Stimulated activated CD4-positive, alpha-beta T cell treated with anti-CD3 and anti-CD28 coated beads, Interleukin-4, amount 100 ng/mL, for 48 hours (primary cell): ENCODE measurements at regions not wholly inside any gene's neighbourhood (a gene's known extent, or its start where the extent isn't known, plus 50 kb on each side); places are given as distances from the start of the nearest gene placed in this dataset.

Experiments
- DNase-seq, 2 donors: peaks; one replicate each; pipeline ENCODE4 v3.0.0-alpha.2; 2020; ENCODE audit warnings: low read depth in 2 of 2

GRCh38 chr17:72342627-72343527, 222.1 kb downstream of the SOX9 start:
- no peak for DNase-seq

GRCh38 chr17:72343911-72344310, 223.1 kb downstream of the SOX9 start:
- DNase-seq = no peak

GRCh38 chr17:72344613-72345012, 223.8 kb downstream of the SOX9 start:
- DNase-seq = no peak

- no peak for DNase-seq
Measured at GRCh38 chr17:72345088-72345487, 224.3 kb downstream of the SOX9 start.

GRCh38 chr17:72345536-72345935, 224.7 kb downstream of the SOX9 start:
- no peak for DNase-seq

GRCh38 chr17:72346306-72346705, 225.5 kb downstream of the SOX9 start:
- no peak for DNase-seq

- DNase-seq = no peak
Measured at GRCh38 chr17:72349011-72349410, 228.2 kb downstream of the SOX9 start.

GRCh38 chr17:72349491-72349995, 228.7 kb downstream of the SOX9 start:
- DNase-seq = no peak

GRCh38 chr17:72350073-72350472, 229.3 kb downstream of the SOX9 start:
- no peak for DNase-seq

GRCh38 chr17:72351365-72351764, 230.5 kb downstream of the SOX9 start:
- no peak for DNase-seq

GRCh38 chr17:72351884-72352346, 231.1 kb downstream of the SOX9 start:
- no peak for DNase-seq

- no peak for DNase-seq
Measured at GRCh38 chr17:72353502-72353901, 232.7 kb downstream of the SOX9 start.

GRCh38 chr17:72354071-72354470, 233.3 kb downstream of the SOX9 start:
- no peak for DNase-seq

GRCh38 chr17:72357764-72358365, 237.0 kb downstream of the SOX9 start:
- no peak for DNase-seq

- DNase-seq = no peak
Measured at GRCh38 chr17:72358465-72358864, 237.6 kb downstream of the SOX9 start.

GRCh38 chr17:72359274-72359673, 238.5 kb downstream of the SOX9 start:
- DNase-seq = no peak

GRCh38 chr17:72359811-72360210, 239.0 kb downstream of the SOX9 start:
- no peak for DNase-seq

GRCh38 chr17:72360386-72360940, 239.6 kb downstream of the SOX9 start:
- DNase-seq = no peak

- DNase-seq = no peak
Measured at GRCh38 chr17:72361892-72362291, 241.1 kb downstream of the SOX9 start.

- no peak for DNase-seq
Measured at GRCh38 chr17:72362376-72363088, 241.7 kb downstream of the SOX9 start.

GRCh38 chr17:72363089-72363610, 242.3 kb downstream of the SOX9 start:
- DNase-seq = no peak
